Fibroblast of villous mesenchyme (primary cell): ENCODE measurements at regions not wholly inside any gene's neighbourhood (a gene's known extent, or its start where the extent isn't known, plus 50 kb on each side); places are given as distances from the start of the nearest gene placed in this dataset.

Experiments used
- DNase-seq: peaks from one replicate; pipeline ENCODE4 v3.0.0-alpha.2; 2010; ENCODE audit warnings: low read depth
- H3K4me3 ChIP-seq: 2 replicates; pipeline ENCODE4 v1.5.1; 2011; ENCODE audit warnings: low read depth, mild to moderate bottlenecking, low read length
- TF ChIP-seq, protein P1 (sequence below): IDR thresholded peaks from 2 replicates; pipeline ENCODE4 v1.5.1; 2012; ENCODE audit warnings: low read depth, mild to moderate bottlenecking, low read length; ENCODE audit not compliant: insufficient read depth

DNA sequence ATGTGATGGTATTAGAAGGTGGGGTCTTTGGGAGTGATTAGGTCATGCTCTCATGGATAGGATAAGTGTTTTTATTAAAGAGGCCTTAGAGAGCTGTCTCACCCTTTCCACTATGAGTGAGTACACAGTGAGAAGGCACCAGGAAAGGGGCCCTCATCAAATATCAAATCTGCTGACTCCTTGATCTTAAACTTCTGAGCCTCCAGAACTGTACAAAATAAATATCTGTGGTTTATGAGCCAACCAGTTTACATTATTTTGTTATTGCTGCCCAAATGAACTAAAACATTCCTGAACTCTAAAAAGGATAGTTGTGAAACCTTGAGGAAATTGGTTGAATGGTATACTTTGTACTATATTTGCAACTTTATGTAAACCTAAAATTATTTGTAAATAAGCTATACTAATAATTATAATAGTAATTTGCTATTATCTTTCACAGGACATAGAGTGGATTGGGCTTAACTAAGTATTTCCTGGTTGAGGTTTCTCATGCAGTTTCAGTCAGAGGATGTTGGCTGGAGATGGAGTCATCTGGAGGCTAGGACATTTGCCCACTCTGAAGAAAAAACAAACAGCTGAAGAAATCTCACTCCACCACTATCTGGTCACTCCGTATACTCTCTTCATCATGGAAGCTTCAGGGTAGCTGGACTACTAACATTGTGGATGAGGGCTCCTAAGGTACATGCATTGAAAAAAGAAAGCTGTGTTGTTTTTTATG is 1068.6 kb upstream of the CADM2 start:
- no peak for DNase-seq
- H3K4me3 ChIP-seq = no peak overlapping the region
- TF ChIP-seq, protein P1, sequence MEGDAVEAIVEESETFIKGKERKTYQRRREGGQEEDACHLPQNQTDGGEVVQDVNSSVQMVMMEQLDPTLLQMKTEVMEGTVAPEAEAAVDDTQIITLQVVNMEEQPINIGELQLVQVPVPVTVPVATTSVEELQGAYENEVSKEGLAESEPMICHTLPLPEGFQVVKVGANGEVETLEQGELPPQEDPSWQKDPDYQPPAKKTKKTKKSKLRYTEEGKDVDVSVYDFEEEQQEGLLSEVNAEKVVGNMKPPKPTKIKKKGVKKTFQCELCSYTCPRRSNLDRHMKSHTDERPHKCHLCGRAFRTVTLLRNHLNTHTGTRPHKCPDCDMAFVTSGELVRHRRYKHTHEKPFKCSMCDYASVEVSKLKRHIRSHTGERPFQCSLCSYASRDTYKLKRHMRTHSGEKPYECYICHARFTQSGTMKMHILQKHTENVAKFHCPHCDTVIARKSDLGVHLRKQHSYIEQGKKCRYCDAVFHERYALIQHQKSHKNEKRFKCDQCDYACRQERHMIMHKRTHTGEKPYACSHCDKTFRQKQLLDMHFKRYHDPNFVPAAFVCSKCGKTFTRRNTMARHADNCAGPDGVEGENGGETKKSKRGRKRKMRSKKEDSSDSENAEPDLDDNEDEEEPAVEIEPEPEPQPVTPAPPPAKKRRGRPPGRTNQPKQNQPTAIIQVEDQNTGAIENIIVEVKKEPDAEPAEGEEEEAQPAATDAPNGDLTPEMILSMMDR = no peak

DNA sequence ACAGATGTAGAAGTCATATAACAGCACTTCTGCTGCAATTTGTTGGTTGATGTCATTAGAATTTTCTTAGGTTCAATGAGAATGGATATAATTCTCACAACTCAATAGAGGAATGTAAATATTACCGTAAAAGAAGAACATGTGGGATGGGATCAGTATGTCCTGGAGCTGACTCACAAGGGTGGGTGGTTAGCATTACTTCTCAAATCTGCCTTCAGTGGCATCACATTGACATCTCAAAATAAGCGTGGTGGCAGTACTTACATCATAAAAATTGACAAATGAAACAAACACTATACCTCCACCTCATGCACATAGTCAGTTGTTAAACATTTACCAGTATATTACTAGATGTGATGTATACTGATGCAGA is 1068.0 kb upstream of the CADM2 start:
- no peak for DNase-seq
- TF ChIP-seq, protein P1 = no peak
- H3K4me3 ChIP-seq = no peak overlapping the region

DNA sequence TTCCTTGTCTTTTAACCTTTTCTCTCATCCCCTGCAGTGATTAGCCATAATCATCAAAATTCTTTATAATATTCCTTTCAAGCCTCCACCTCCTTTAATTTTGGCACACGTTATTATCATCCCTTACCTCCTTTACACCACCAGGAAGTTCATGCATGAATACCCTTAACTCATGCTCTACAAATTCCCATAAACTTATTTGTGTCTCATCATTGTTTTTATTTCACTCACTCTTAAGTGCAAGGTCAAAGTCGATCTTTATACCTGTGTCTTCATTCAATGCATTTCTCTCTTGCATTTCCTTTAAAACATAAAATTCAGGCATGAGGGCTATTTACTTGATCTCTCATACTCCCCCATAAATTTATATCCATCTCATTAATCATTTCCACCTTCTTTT is 1064.6 kb upstream of the CADM2 start:
- H3K4me3 ChIP-seq = no peak overlapping the region
- DNase-seq = no peak
- TF ChIP-seq, protein P1 = no peak

DNA sequence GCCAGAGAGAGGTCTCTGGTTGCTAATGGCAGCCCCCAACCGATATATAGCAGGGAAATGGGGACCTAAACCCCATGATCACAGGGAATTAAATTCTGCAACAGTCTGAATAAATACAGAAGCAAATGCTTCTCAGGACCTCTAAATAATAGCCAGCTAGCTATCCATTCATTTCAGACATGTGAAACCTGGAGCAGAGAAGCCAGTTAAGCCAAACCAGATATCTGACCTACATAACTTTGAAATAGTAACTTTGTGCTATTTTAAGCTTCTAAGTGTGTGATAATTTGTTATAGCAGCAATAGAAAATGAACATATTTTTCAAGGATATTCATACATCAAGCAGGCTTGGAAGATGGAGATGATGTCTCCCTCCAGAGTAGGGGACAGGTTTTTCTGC is 1062.9 kb upstream of the CADM2 start:
- no peak overlapping the region for H3K4me3 ChIP-seq
- DNase-seq = no peak
- TF ChIP-seq, protein P1 = no peak

DNA sequence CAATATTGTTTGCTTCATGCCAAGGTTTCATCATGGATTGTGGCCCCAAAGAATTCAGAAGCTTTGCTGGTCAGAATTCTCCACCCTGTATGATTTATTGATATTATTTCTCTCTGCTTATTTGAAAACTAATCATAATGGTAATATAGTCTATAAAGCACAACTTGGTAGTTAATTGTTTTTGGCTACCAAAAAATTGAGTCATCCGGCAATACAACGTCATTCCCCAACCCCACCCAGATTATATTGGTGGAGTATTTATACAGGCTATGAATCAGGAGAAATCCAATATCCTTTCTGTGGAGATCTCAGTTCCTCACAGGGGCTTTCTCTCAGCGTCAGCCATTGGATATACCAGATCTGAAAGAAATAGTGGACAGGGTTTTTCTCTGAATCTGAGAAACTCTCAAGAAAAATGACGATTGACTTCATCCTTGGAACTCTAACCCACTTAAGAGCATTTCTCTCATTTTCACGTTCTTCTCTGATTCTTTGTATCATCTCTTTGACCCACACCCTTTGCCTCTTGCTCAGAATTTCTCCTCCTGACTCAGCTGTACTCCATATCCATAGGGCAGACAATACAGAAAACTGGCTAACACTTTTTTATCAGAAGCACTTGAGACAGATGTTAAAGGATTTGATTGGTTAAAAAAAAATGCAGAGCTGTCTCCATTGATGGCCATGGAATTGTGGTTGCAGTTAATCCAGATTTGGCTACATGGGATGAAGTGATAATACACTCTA is 1055.8 kb upstream of the CADM2 start:
- TF ChIP-seq, protein P1 = no peak
- DNase-seq = no peak
- no peak overlapping the region for H3K4me3 ChIP-seq

DNA sequence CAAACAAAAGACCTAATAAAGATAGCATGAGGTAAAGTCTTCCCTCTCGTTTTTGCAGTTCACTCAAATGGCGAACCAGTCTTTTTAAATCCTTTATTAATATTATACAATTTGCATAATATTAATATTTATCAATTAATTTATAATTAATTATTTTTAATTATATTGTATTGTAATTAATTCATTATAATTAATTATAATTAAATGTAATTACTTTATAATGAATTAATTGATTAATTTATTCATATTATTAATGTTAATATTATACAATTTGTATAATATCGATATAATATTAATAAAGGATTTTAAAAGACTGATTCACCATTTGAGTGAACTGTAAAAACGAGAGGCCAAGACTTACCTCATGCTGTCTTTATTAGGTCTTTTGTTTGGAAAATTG is 1045.4 kb upstream of the CADM2 start:
- TF ChIP-seq, protein P1 = no peak
- no peak for DNase-seq
- no peak overlapping the region for H3K4me3 ChIP-seq
